GM12874 (cell line): ENCODE measurements at regions not wholly inside any gene's neighbourhood (a gene's known extent, or its start where the extent isn't known, plus 50 kb on each side); places are given as distances from the start of the nearest gene placed in this dataset.

Experiments
- TF ChIP-seq, protein P1 (sequence below): IDR thresholded peaks from 2 replicates; pipeline ENCODE4 v1.5.1; 2011; ENCODE audit warnings: low read depth, mild to moderate bottlenecking, control low read depth, low read length, moderate library complexity; ENCODE audit not compliant: insufficient read depth

DNA sequence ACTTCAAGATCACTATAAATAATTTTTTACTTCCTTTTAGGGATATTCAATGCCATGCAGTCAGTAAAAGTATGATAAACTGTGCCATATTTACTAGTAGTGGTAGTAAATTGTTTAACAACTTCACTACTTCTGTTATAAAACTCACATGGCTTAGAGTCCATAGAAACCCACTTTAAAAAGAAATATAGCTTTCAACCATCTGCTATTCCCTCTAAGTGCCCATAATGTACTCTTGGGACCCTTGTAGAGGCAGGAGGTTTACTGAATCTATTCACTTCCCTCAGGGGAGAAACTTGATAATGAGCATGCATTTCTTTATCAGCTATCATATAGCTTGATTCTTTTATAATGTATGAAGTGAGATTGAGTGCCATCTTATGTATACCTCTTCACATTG, 1448.4 kb upstream of the ALCAM start:
- TF ChIP-seq, protein P1, sequence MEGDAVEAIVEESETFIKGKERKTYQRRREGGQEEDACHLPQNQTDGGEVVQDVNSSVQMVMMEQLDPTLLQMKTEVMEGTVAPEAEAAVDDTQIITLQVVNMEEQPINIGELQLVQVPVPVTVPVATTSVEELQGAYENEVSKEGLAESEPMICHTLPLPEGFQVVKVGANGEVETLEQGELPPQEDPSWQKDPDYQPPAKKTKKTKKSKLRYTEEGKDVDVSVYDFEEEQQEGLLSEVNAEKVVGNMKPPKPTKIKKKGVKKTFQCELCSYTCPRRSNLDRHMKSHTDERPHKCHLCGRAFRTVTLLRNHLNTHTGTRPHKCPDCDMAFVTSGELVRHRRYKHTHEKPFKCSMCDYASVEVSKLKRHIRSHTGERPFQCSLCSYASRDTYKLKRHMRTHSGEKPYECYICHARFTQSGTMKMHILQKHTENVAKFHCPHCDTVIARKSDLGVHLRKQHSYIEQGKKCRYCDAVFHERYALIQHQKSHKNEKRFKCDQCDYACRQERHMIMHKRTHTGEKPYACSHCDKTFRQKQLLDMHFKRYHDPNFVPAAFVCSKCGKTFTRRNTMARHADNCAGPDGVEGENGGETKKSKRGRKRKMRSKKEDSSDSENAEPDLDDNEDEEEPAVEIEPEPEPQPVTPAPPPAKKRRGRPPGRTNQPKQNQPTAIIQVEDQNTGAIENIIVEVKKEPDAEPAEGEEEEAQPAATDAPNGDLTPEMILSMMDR = no peak

DNA sequence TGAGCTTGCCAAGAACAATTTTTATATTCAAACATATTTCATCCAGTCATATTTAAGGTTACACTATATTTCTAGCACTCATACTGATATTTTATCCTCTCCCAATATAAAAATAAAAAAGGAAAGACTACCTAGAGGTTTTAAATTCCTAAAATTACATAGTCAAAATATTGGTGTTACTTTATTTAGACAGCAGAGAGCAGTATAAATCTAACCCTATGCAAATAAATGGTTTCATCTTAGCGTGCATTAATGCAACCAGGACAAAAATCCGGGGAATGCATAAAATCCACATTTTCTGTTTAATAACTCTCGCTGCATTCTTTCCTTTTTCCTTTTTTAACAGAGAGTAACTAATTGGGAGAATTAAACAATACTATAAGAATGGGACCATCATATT, 1447.4 kb upstream of the ALCAM start:
- TF ChIP-seq, protein P1 = no peak

DNA sequence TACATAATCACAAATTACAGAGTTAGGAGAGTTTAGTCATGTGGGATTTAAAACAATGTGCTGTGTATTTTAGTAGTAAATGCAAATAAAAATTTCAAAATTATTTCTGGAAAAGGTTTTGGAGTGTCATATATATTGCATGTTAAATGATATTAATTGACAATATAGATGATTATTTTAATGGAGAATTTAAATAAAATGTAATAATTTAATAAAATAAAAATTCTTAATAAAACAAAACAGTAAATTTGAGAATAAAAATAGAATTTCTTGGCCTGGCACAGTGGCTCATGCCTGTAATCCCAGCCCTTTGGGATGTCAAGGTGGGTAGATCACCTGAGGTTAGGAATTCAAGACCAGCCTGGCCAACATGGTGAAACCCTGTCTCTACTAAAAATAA, 1442.8 kb upstream of the ALCAM start:
- TF ChIP-seq, protein P1 = no peak

DNA sequence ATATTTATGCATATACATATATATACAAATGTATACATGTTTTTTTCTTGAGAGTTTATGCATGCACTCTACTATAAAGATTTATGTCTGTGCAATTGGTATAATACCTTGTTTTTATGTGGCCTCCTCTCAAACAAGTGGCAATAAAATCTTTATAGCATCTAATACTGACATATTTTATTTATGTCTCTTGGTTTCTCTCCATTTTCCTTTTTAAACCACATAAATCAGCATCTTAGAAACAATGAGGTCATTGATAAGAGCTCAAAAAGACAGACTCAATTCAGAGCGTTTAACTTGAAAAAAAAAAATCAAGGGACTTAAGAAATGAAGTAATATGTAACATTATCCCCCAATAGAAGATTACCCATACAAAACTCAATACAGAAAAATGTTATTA, 1442.2 kb upstream of the ALCAM start:
- TF ChIP-seq, protein P1 = no peak

DNA sequence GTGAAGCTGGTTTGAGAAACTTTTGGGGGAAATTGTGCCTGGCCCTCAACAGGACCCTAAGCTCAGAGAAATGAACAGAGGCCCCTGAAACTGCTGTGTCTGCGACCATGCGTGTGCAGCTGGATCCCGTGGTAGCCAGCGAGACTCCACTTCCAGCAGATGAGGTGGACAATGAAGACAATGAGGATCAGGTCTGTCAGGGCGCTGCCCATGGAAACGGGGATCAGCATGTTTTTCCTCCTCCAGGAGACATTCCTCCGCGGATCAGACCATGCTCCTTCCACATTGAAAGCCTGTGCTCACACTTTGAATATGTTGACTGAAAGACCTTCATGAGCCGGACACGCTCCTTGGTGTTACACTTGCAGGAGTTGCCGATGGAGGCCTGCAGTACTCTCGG, 1439.8 kb upstream of the ALCAM start:
- TF ChIP-seq, protein P1 = no peak

DNA sequence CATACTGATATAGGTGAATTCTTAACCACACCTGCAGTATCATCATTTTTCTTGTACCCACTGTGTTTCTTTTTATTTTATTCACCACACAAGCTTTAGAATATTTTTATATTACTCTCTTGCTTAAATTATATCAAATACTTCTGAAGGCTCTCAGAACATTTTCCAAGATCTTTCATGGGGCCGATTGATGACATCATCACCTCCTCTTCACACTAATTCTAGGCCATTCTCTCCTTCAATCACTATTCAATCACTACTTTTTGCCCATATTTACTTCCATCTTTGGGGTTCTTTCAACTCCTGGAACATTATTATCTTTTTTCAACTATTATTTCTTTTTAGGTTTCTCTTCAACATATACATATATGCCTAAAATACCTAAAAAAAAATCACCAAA, 1438.8 kb upstream of the ALCAM start:
- TF ChIP-seq, protein P1 = no peak

DNA sequence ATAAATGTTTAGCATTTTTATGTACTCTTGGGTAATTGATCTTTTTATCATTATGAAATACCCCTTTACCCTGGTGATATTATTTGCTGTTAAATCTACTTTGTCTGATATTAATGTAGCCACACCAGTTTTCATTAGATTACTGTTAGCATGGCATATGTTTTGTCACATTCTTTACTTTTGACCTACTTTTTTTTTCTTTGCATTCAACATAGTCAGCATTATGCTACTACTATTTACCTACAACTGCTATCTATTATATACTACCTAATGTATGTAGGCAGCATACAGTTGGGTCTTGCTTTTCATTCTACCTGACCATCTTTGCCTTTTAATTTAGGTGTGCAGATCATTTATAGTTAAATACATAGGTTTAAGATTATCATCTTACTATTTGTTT, 1429.6 kb upstream of the ALCAM start:
- TF ChIP-seq, protein P1 = no peak

DNA sequence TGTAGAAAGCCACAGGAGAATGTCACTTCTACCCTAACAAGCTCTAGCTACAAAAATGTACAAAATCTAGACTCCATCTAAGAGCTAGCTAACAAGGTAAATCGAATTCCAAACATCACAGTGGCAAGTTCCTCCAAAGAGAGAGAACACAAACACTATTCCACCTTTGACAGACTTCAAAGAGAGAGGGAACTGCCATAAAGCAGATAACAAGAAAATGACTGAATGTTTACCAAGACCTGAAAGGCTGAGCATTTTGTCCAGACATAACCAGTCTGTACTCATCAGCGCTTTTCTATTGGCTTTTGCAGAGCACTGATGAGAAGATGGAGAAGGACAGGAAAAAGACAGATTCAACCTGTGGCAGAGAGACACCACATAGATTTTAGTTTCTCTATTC, 1419.6 kb upstream of the ALCAM start:
- TF ChIP-seq, protein P1 = no peak
